Muscle of arm (tissue), 1 donor: ENCODE measurements at regions not wholly inside any gene's neighbourhood (a gene's known extent, or its start where the extent isn't known, plus 50 kb on each side); places are given as distances from the start of the nearest gene placed in this dataset.
"Not testable (repeated sequence)": the region's sequence is repeated elsewhere in the genome, so short reads cannot be mapped to it uniquely, and the experiment has no call there.

Experiments used
- DNase-seq: peaks from one replicate; pipeline ENCODE4 v3.0.0-alpha.2; 2013

GRCh38 chr3:18127174-18127858, 297.8 kb downstream of the SATB1 start:
- no peak for DNase-seq

- no peak for DNase-seq
Observed at GRCh38 chr3:18126772-18127171, 298.4 kb downstream of the SATB1 start.

- DNase-seq: no peak
Observed at GRCh38 chr3:18124501-18124900, 300.6 kb downstream of the SATB1 start.

- DNase-seq: no peak
Observed at GRCh38 chr3:18122264-18122663, 302.9 kb downstream of the SATB1 start.

- no peak for DNase-seq
Observed at GRCh38 chr3:18121020-18121419, 304.1 kb downstream of the SATB1 start.

- DNase-seq: no peak
Observed at GRCh38 chr3:18119866-18120265, 305.3 kb downstream of the SATB1 start.

GRCh38 chr3:18114894-18115293, 310.2 kb downstream of the SATB1 start:
- no peak for DNase-seq

- no peak for DNase-seq
Observed at GRCh38 chr3:18113417-18113816, 311.7 kb downstream of the SATB1 start.

GRCh38 chr3:18112674-18113375, 312.3 kb downstream of the SATB1 start:
- DNase-seq: no peak

- DNase-seq: no peak
Observed at GRCh38 chr3:18111796-18112232, 313.3 kb downstream of the SATB1 start.

- no peak for DNase-seq
Observed at GRCh38 chr3:18103591-18103990, 321.5 kb downstream of the SATB1 start.

- no peak for DNase-seq
Observed at GRCh38 chr3:18100121-18100520, 325.0 kb downstream of the SATB1 start.

GRCh38 chr3:18099611-18100010, 325.5 kb downstream of the SATB1 start:
- no peak for DNase-seq

GRCh38 chr3:18098960-18099587, 326.1 kb downstream of the SATB1 start:
- no peak for DNase-seq

- DNase-seq: no peak
Observed at GRCh38 chr3:18097989-18098388, 327.1 kb downstream of the SATB1 start.

GRCh38 chr3:18097473-18097872, 327.7 kb downstream of the SATB1 start:
- DNase-seq: no peak

- no peak for DNase-seq
Observed at GRCh38 chr3:18092726-18093125, 332.4 kb downstream of the SATB1 start.

GRCh38 chr3:18090377-18090776, 334.8 kb downstream of the SATB1 start:
- no peak for DNase-seq

- no peak for DNase-seq
Observed at GRCh38 chr3:18087988-18088387, 337.2 kb downstream of the SATB1 start.

GRCh38 chr3:18086760-18087159, 338.4 kb downstream of the SATB1 start:
- no peak for DNase-seq

GRCh38 chr3:18086078-18086477, 339.1 kb downstream of the SATB1 start:
- no peak for DNase-seq

- DNase-seq: no peak
Observed at GRCh38 chr3:18085429-18085828, 339.7 kb downstream of the SATB1 start.

- not testable (repeated sequence) for DNase-seq
Observed at GRCh38 chr3:18083273-18083590, 340.8 kb upstream of the TBC1D5 start.
